ENCODE measurements at regions not wholly inside any gene's neighbourhood (a gene's known extent, or its start where the extent isn't known, plus 50 kb on each side); places are given as distances from the start of the nearest gene placed in this dataset.

- intact Hi-C loops (cut with micrococcal nuclease; ENCODE audit: unreplicated experiment), result no loop called here
- Histone ChIP-seq H2AFZ (ENCODE audit: low read length) (no peak overlapping the region), H4K20me1 (ENCODE audit: insufficient read depth, low read length) (no peaks in the 10 kb centered on the region), H3K4me3 (replicated peaks in 1 of 3; ENCODE audit: insufficient read depth in 1 of 3, low read depth in 2 of 3, low read length in 3 of 3) (no peak overlapping the region), H3K4me2 (ENCODE audit: low read depth, low read length) (0 out of 2 replicates have a peak overlapping the region, but pooled peaks have one; percentile 8), H3K27ac (ENCODE audit: extremely low read length, insufficient read depth, low read length) (no peak overlapping the region), H3K9ac (ENCODE audit: insufficient read depth, low read depth, low read length) (no peak overlapping the region), H3K27me3 (ENCODE audit: control insufficient read depth in 1 of 2, insufficient read depth in 2 of 2, low read length in 2 of 2) (peaks cover 0 to 2% of the 10 kb centered on the region in 2 experiments; a peak in 1 of 5 replicates), H3K4me1 (ENCODE audit: insufficient read depth, low read length) (no peaks in the 10 kb centered on the region), H3K9me3 (ENCODE audit: low read length) (no peaks in the 10 kb centered on the region), H3K36me3 (replicated peaks in 1 of 2; ENCODE audit: control insufficient read depth in 1 of 2, insufficient read depth in 2 of 2, low read length in 2 of 2) (no peaks in the 10 kb centered on the region), H3K79me2 (ENCODE audit: insufficient read depth, low read length) (no peaks in the 10 kb centered on the region)
- in situ Hi-C loops (cut with HindIII; ENCODE audit: extremely low pct_ligation_motif_present, low pct_unique_long_range_greater_than_20kb), result no loop called here
- POLR2A ChIA-PET, result no interaction called here
- WGBS (ENCODE audit: low lambda C conversion rate), result 3% methylated on average over 3 of the region's 3 CpGs
- BruUV-seq (replicated peaks), result no TSS peak
- CTCF ChIA-PET (ENCODE audit: low intra/inter-chr PET ratio, low total read pairs), result no interaction called here
- DNase-seq (ENCODE audit: low spot score) (no peak), ATAC-seq (0 out of 3 replicates have a peak, but pooled peaks have one; percentile 28), FAIRE-seq (no peak)
- TF ChIP-seq ATF7 (IDR thresholded peaks at IDR 0.05) (0 out of 2 replicates have a peak, but pooled peaks have one; percentile 2), ATF7 (CRISPR knock-in tag; IDR thresholded peaks at IDR 0.05) (no peak), HNF1B (CRISPR knock-in tag; IDR thresholded peaks at IDR 0.05) (no peak), ZSCAN20 (CRISPR knock-in tag; IDR thresholded peaks at IDR 0.05; ENCODE audit: borderline replicate concordance) (no peak)
Measured at GRCh38 chr12:96136161-96136560, 58.0 kb upstream of the ELK3 start.

GRCh38 chr12:96136725-96137378 lies 57.3 kb upstream of the ELK3 start:
- ATAC-seq (no peak), DNase-seq (ENCODE audit: low spot score) (no peak), FAIRE-seq (no peak)
- H3K9me3 ChIP-seq (ENCODE audit: low read length), result no peaks in the 10 kb centered on the region
- no peaks in the 10 kb centered on the region for H3K79me2 ChIP-seq (ENCODE audit: insufficient read depth, low read length)
- no peak overlapping the region for H2AFZ ChIP-seq (ENCODE audit: low read length)
- in situ Hi-C loops (cut with HindIII; ENCODE audit: extremely low pct_ligation_motif_present, low pct_unique_long_range_greater_than_20kb) (no loop called here), intact Hi-C loops (cut with micrococcal nuclease; ENCODE audit: unreplicated experiment) (no loop called here)
- no peaks in the 10 kb centered on the region for H4K20me1 ChIP-seq (ENCODE audit: insufficient read depth, low read length)
- H3K27ac ChIP-seq (ENCODE audit: extremely low read length, insufficient read depth, low read length), result no peak overlapping the region
- no peak overlapping the region for H3K4me2 ChIP-seq (ENCODE audit: low read depth, low read length)
- no peak overlapping the region for H3K4me3 ChIP-seq (replicated peaks in 1 of 3; ENCODE audit: insufficient read depth in 1 of 3, low read depth in 2 of 3, low read length in 3 of 3)
- no peaks in the 10 kb centered on the region for H3K4me1 ChIP-seq (ENCODE audit: insufficient read depth, low read length)
- BruUV-seq (replicated peaks), result no TSS peak
- H3K27me3 ChIP-seq (ENCODE audit: control insufficient read depth in 1 of 2, insufficient read depth in 2 of 2, low read length in 2 of 2), result peaks cover 0 to 2% of the 10 kb centered on the region in 2 experiments; a peak in 2 of 5 replicates
- H3K9ac ChIP-seq (ENCODE audit: insufficient read depth, low read depth, low read length), result no peak overlapping the region
- TF ChIP-seq MAFF (IDR thresholded peaks at IDR 0.05; ENCODE audit: low read depth, low read length) (no peak), GFI1 (CRISPR knock-in tag; IDR thresholded peaks at IDR 0.05; ENCODE audit: borderline replicate concordance) (no peak), ZEB1 (IDR thresholded peaks at IDR 0.05; ENCODE audit: insufficient replicate concordance, low read depth) (no peak), DMAP1 (CRISPR knock-in tag; IDR thresholded peaks at IDR 0.05) (no peak), TFAP4 (IDR thresholded peaks at IDR 0.05; ENCODE audit: borderline replicate concordance, low read depth) (no peak), ZBTB26 (CRISPR knock-in tag; IDR thresholded peaks at IDR 0.05; ENCODE audit: borderline replicate concordance) (no peak), ZNF446 (CRISPR knock-in tag; IDR thresholded peaks at IDR 0.05) (no peak), GZF1 (CRISPR knock-in tag; IDR thresholded peaks at IDR 0.05) (no peak), ZSCAN22 (CRISPR knock-in tag; IDR thresholded peaks at IDR 0.05) (no peak), ZFY (CRISPR knock-in tag; IDR thresholded peaks at IDR 0.05) (no peak), ZSCAN29 (CRISPR knock-in tag; conservative IDR thresholded peaks at IDR 0.05) (no peak)
- POLR2A ChIA-PET, result no interaction called here
- CTCF ChIA-PET (ENCODE audit: low intra/inter-chr PET ratio, low total read pairs), result no interaction called here
- no peaks in the 10 kb centered on the region for H3K36me3 ChIP-seq (replicated peaks in 1 of 2; ENCODE audit: control insufficient read depth in 1 of 2, insufficient read depth in 2 of 2, low read length in 2 of 2)
- WGBS (ENCODE audit: low lambda C conversion rate), result 50% methylated on average over 4 of the region's 4 CpGs

Measured in HepG2 (cell line).